GM12891 (cell line): ENCODE measurements at regions not wholly inside any gene's neighbourhood (a gene's known extent, or its start where the extent isn't known, plus 50 kb on each side); places are given as distances from the start of the nearest gene placed in this dataset.
A peak's percentile ranks its signal among the peaks of the same experiment; 100 is the strongest.

Experiments used
- DNase-seq: peaks from one replicate; pipeline ENCODE4 v3.0.0; 2011; ENCODE audit warnings: low spot score; ENCODE audit not compliant: insufficient read length
- FAIRE-seq: peaks from 2 replicates; lab custom pipeline; 2011; peaks lifted over from hg19 to GRCh38; lab: Jason Lieb, UNC
- PAX5 ChIP-seq: IDR thresholded peaks from 2 replicates; pipeline ENCODE4 v1.6.1; 2011; ENCODE audit warnings: low read length, moderate library complexity, mild to moderate bottlenecking; ENCODE audit not compliant: insufficient read depth, severe bottlenecking
- POLR2A ChIP-seq: IDR thresholded peaks from 2 replicates; pipeline ENCODE4 v1.6.1; 2011; ENCODE audit warnings: low read depth, low read length, control low read depth
- POLR2AphosphoS5 ChIP-seq: IDR thresholded peaks from 2 replicates; pipeline ENCODE4 v1.6.1; 2011; ENCODE audit warnings: low read depth, low read length, control low read depth
- POU2F2 ChIP-seq: IDR thresholded peaks from 2 replicates; pipeline ENCODE4 v1.6.1; 2011; ENCODE audit warnings: low read depth, mild to moderate bottlenecking, control low read depth, low read length, moderate library complexity
- SPI1 ChIP-seq: IDR thresholded peaks from 2 replicates; pipeline ENCODE4 v1.6.1; 2011; ENCODE audit warnings: low read depth, low read length, control low read depth
- TAF1 ChIP-seq: IDR thresholded peaks from 2 replicates; pipeline ENCODE4 v1.6.1; 2011; ENCODE audit warnings: low read depth, low read length, control low read depth

- DNase-seq, result peak; percentile 83
- peak; percentile 50 for FAIRE-seq
Observed at GRCh38 chr5:5886812-5887486, 464.5 kb downstream of the ICE1 start.

GRCh38 chr5:5886353-5886752 lies 463.9 kb downstream of the ICE1 start:
- no peak for TF ChIP-seq TAF1
- no peak for TF ChIP-seq POLR2AphosphoS5
- no peak for TF ChIP-seq POLR2A
- no peak for TF ChIP-seq POU2F2
- TF ChIP-seq SPI1, result no peak
- TF ChIP-seq PAX5, result no peak
- DNase-seq, result no peak
- FAIRE-seq, result no peak

More at GRCh38 chr5:5886812-5887486, 464.5 kb downstream of the ICE1 start:
- TF ChIP-seq POU2F2, result no peak
- TF ChIP-seq SPI1, result no peak
- no peak for TF ChIP-seq POLR2AphosphoS5
- TF ChIP-seq POLR2A, result no peak
- TF ChIP-seq PAX5, result no peak
- TF ChIP-seq TAF1, result no peak

DNA sequence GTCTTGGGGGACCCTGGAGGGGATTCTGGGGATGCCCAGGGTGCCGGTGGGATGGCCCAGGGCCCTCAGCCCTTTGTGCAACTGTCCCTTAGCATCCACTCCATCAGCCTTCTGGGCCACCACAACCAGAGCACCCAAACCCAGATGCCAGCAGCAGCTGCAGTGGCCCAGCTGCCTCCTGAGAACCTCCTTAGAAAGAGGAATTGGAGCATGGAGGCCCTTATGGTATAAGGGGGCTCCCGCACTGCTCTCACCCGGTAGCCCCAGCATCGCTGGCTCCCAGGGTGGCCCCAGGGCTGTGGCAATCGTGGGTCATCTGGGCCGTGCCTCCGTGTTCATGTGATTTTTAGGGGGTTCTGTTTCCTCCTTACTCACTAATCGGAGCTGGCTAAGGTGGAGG lies 463.3 kb downstream of the ICE1 start:
- TF ChIP-seq POU2F2, result no peak
- FAIRE-seq, result no peak
- no peak for DNase-seq

- DNase-seq, result no peak
- TF ChIP-seq POLR2AphosphoS5 (no peak), POU2F2 (no peak), TAF1 (no peak), SPI1 (no peak), POLR2A (no peak)
- no peak for FAIRE-seq
Observed at GRCh38 chr5:5884593-5884992, 462.1 kb downstream of the ICE1 start.

- TF ChIP-seq POLR2A (no peak), SPI1 (no peak), POLR2AphosphoS5 (no peak), PAX5 (no peak), TAF1 (no peak), POU2F2 (no peak)
- DNase-seq (no peak), FAIRE-seq (no peak)
Observed at GRCh38 chr5:5883562-5883961, 461.1 kb downstream of the ICE1 start.

DNA sequence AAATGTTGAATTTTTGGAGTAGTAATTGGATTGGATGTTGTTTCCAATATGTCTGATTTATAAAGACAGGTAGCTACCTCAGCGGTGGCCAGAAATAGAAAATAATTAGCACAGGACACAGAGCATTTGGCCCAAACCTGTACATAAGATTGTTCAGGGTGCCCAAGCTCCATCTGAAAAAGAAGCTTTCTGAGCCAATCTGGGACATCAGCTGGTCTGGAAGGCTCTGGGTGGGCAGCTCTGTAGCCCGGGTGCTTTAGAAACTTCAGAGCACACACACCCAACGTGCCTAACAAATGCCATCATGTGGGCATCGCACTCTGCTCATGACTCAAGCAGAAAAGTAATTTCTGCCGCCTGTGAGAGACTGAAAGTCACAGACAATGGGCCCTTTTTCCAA lies 460.7 kb downstream of the ICE1 start:
- TF ChIP-seq TAF1 (no peak), POU2F2 (no peak), POLR2A (no peak), POLR2AphosphoS5 (no peak), SPI1 (no peak), PAX5 (no peak)
- no peak for FAIRE-seq
- DNase-seq, result no peak

- TF ChIP-seq TAF1 (no peak), PAX5 (no peak), POLR2AphosphoS5 (no peak), POLR2A (no peak), POU2F2 (no peak), SPI1 (no peak)
Observed at GRCh38 chr5:5882706-5883105, 460.2 kb downstream of the ICE1 start.

GRCh38 chr5:5881294-5881693 lies 458.8 kb downstream of the ICE1 start:
- FAIRE-seq, result no peak
- no peak for DNase-seq
- TF ChIP-seq POLR2A, result no peak
- TF ChIP-seq POLR2AphosphoS5, result no peak
- TF ChIP-seq PAX5, result no peak
- no peak for TF ChIP-seq SPI1
- TF ChIP-seq POU2F2, result no peak
- TF ChIP-seq TAF1, result no peak

More at GRCh38 chr5:5882706-5883105, 460.2 kb downstream of the ICE1 start:
- no peak for FAIRE-seq
- no peak for DNase-seq

GRCh38 chr5:5880077-5880763 lies 457.7 kb downstream of the ICE1 start:
- DNase-seq (no peak), FAIRE-seq (no peak)
- TF ChIP-seq SPI1 (no peak), POU2F2 (no peak), POLR2A (no peak), POLR2AphosphoS5 (no peak), TAF1 (no peak), PAX5 (no peak)

DNA sequence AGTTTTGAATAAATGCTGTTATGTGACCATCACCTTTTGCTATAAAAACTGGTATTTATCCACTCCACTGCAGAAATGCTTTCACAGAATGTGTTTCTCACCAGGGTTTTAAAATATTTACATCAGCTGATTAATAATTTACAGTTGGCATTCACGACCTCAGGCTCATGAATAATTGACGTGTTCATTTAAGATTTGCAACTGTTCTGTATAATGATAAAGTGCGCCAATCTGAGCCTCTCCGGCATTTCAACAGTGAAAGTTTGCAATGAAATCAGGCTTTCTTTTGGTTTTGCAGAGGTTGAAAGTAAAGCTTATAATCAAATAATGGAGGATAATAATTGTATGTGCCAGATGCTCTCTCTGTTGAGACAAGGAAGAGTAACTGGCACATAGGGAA lies 434.9 kb downstream of the ICE1 start:
- no peak for FAIRE-seq
- TF ChIP-seq POU2F2 (no peak), PAX5 (no peak), TAF1 (no peak), SPI1 (no peak), POLR2A (no peak), POLR2AphosphoS5 (no peak)
- no peak for DNase-seq
